Hematopoietic multipotent progenitor cell treated with erythropoietin and hydrocortisone succinate and interleukin-3 and kit ligand, for 17 days (in vitro differentiated cells): ENCODE measurements at regions not wholly inside any gene's neighbourhood (a gene's known extent, or its start where the extent isn't known, plus 50 kb on each side); places are given as distances from the start of the nearest gene placed in this dataset.
A peak's percentile ranks its signal among the peaks of the same experiment; 100 is the strongest.

Source experiments
- DNase-seq: peaks from one replicate; pipeline ENCODE4 v3.0.0-alpha.2; 2015; ENCODE audit warnings: low spot score

GRCh38 chr6:148105695-148106094 is 236.9 kb upstream of the SASH1 start:
- DNase-seq: no peak

GRCh38 chr6:148107911-148108310 is 234.7 kb upstream of the SASH1 start:
- no peak for DNase-seq

GRCh38 chr6:148109732-148110131 is 232.9 kb upstream of the SASH1 start:
- DNase-seq: no peak

GRCh38 chr6:148110925-148111324 is 231.7 kb upstream of the SASH1 start:
- no peak for DNase-seq

- DNase-seq: no peak
Measured at GRCh38 chr6:148112851-148113319, 229.8 kb upstream of the SASH1 start.

- no peak for DNase-seq
Measured at GRCh38 chr6:148116001-148116400, 226.6 kb upstream of the SASH1 start.

- no peak for DNase-seq
Measured at GRCh38 chr6:148118244-148118643, 224.4 kb upstream of the SASH1 start.

GRCh38 chr6:148128014-148128730 is 214.5 kb upstream of the SASH1 start:
- DNase-seq: no peak

- no peak for DNase-seq
Measured at GRCh38 chr6:148134592-148134991, 208.0 kb upstream of the SASH1 start.

- no peak for DNase-seq
Measured at GRCh38 chr6:148136586-148136985, 206.1 kb upstream of the SASH1 start.

GRCh38 chr6:148137652-148138051 is 205.0 kb upstream of the SASH1 start:
- no peak for DNase-seq

- no peak for DNase-seq
Measured at GRCh38 chr6:148138573-148138972, 204.1 kb upstream of the SASH1 start.

- DNase-seq: no peak
Measured at GRCh38 chr6:148140772-148141557, 201.7 kb upstream of the SASH1 start.

GRCh38 chr6:148142821-148143220 is 199.8 kb upstream of the SASH1 start:
- no peak for DNase-seq

- DNase-seq: no peak
Measured at GRCh38 chr6:148143771-148144170, 198.9 kb upstream of the SASH1 start.

- DNase-seq: peak; percentile 22
Measured at GRCh38 chr6:148144917-148145521, 197.6 kb upstream of the SASH1 start.

- DNase-seq: no peak
Measured at GRCh38 chr6:148146717-148147462, 195.7 kb upstream of the SASH1 start.

- DNase-seq: no peak
Measured at GRCh38 chr6:148147463-148147830, 195.2 kb upstream of the SASH1 start.

GRCh38 chr6:148151896-148152643 is 190.6 kb upstream of the SASH1 start:
- DNase-seq: no peak

GRCh38 chr6:148154668-148155067 is 188.0 kb upstream of the SASH1 start:
- DNase-seq: no peak

- no peak for DNase-seq
Measured at GRCh38 chr6:148155293-148155692, 187.3 kb upstream of the SASH1 start.

- DNase-seq: no peak
Measured at GRCh38 chr6:148157841-148158240, 184.8 kb upstream of the SASH1 start.
